CD4-positive, alpha-beta T cell treated with Interleukin-12 subunit alpha and Interleukin-12 subunit beta, for 1 hour (primary cell): ENCODE measurements at regions not wholly inside any gene's neighbourhood (a gene's known extent, or its start where the extent isn't known, plus 50 kb on each side); places are given as distances from the start of the nearest gene placed in this dataset.
"Not testable (repeated sequence)": the region's sequence is repeated elsewhere in the genome, so short reads cannot be mapped to it uniquely, and the experiment has no call there.

Experiments used
- DNase-seq: peaks from one replicate; pipeline ENCODE4 v3.0.0-alpha.2; 2020

GRCh38 chr2:62325398-62325797, 129.5 kb downstream of the B3GNT2 start:
- DNase-seq: no peak

- no peak for DNase-seq
Observed at GRCh38 chr2:62321380-62322289, 125.7 kb downstream of the B3GNT2 start.

- DNase-seq: no peak
Observed at GRCh38 chr2:62320657-62321357, 124.9 kb downstream of the B3GNT2 start.

GRCh38 chr2:62320137-62320536, 124.2 kb downstream of the B3GNT2 start:
- DNase-seq: not testable (repeated sequence)

GRCh38 chr2:62319070-62319469, 123.2 kb downstream of the B3GNT2 start:
- DNase-seq: no peak

- DNase-seq: no peak
Observed at GRCh38 chr2:62315476-62315875, 119.6 kb downstream of the B3GNT2 start.

DNA sequence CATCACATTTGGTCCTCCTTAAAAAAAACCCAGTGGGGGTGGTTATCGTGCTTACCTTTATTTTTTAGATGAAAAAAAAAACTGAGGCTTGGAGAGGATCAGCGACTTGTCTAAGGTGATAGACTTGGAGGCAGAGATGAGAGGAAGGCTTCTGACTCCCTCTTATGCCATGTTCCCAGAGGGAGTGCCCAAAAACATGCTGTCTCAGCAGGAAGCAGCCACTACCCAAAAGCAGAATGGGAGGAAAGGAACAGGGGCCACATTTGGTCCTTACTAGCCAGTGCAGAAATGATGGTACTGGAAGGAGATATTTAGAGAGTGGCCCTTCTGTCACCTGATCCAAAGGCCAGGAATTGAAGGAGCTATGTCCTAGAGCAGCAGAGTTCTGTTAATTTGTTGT, 118.4 kb downstream of the B3GNT2 start:
- no peak for DNase-seq

- DNase-seq: peak; percentile 46
Observed at GRCh38 chr2:62313449-62314227, 117.7 kb downstream of the B3GNT2 start.

DNA sequence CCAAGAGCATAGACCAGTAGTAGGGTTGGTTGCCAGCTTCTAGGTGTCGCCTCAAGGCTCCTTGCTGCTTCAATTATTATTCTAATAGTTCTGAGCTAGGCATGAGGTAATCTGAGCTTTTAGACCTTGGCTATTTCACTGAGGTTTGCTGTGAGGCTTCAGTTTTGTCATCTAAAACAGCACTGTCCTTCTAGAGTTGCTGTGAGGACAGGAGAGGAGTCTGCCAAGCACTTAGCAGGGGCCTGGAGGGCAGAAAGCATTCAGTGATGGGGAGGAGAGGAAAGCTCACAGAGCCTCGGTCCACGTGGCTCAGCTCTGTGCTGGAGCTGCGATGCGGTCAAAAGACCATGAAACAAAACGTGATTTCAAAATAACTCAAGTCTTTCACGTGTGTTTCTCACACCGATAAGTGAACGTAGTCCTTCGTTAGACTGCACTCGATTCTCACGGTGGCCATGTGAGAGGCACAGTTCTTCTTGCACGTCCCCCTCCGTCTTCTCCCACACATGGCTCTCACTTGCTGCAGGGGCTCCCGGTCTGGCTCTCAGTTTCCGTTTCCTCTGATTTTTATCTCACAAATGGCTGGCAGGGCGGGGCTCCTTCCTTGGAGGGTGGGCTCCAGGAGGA, 113.7 kb downstream of the B3GNT2 start:
- peak; percentile 36 for DNase-seq

GRCh38 chr2:62309081-62309464, 113.2 kb downstream of the B3GNT2 start:
- DNase-seq: no peak

GRCh38 chr2:62307469-62308389, 111.8 kb downstream of the B3GNT2 start:
- no peak for DNase-seq

DNA sequence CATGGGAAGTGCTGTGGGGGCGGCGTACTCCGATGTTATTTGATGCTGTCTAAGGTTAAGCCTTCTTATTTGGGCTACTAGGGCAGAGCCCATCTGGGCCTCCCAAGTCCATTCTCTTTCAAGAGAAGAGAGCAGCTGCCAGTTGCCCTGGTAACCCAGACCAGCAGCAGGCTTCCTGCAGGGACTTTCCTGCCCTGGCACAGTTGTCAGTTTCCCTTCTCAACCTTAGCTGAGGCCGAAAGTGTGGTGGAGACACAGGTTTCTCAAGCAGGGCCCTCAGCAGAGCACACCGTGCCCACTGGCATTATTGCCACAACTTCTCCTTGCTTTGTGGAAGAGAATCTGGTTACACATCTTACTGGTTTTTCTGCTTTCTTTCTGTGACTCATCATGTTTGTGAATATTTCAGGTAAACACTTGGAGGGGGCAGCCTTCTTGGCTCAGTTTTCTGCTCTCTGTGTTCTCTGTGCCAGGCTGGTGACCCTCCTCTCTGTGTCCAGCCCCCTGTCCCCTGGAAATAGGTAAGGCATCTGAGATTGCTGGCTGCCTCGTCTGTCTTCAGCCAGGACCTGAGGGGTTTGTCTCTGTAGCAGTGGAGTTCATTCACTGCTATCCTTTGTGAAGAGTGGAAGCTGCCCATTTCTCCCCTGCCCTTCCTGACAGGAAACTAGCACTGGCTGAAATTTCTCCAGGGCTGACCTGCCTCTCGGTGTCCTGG, 111.0 kb downstream of the B3GNT2 start:
- peak; percentile 69 for DNase-seq

DNA sequence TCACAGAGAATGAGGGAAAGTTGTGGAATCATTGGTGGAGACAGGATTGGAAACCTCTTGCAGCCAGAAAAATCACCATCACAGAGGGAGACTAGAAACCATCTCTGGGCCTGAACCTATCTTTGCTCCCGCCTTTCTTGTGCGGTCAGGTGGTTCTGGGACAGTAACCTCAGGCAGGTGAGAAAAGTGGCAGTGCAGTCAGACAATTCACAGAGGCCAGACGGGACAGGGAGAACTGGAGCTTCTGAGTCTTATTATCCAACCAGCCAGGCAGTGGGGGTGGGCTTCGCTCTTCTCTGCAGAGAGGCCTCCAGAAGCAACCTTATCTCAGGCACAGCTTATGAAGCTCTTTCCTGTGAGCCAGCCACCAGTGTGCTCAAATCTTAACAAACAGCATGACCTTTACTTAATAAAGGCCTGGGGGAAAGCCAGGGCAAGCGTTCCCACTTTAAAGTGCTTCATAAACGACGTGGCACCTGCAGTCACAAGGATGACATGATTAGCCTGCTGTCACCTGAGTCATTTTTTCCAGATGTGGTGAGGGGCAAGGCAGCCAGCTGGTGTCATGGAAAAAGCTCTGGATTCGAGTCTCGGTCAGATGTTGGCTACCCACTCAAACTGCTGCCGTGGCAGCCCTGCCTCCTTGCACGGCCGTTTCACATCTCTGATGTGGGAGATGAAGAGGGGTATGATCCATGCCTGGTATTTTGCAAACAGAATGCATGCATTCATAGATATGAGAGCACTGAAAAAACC, 109.7 kb downstream of the B3GNT2 start:
- peak; percentile 23 for DNase-seq

- peak; percentile 46 for DNase-seq
Observed at GRCh38 chr2:62304429-62305417, 108.8 kb downstream of the B3GNT2 start.

DNA sequence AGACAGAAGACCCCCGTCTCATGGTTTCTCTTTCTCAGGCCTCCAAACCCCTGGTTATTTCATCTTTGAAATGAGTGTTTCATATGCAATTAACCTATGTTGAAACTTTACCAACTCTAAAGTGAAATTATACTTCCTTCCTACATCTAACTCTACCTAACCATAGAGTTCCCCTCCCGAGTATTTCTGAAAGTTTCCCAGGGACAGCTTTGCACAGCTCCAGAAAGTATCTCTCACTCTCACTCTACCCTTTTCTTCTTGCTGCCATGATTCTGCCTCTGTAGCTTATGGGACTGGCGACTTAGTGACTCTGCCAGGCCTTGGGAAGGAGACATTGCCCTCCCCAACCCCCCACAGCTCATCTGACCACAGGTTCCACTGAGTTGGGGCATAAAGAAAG, 107.9 kb downstream of the B3GNT2 start:
- DNase-seq: no peak

DNA sequence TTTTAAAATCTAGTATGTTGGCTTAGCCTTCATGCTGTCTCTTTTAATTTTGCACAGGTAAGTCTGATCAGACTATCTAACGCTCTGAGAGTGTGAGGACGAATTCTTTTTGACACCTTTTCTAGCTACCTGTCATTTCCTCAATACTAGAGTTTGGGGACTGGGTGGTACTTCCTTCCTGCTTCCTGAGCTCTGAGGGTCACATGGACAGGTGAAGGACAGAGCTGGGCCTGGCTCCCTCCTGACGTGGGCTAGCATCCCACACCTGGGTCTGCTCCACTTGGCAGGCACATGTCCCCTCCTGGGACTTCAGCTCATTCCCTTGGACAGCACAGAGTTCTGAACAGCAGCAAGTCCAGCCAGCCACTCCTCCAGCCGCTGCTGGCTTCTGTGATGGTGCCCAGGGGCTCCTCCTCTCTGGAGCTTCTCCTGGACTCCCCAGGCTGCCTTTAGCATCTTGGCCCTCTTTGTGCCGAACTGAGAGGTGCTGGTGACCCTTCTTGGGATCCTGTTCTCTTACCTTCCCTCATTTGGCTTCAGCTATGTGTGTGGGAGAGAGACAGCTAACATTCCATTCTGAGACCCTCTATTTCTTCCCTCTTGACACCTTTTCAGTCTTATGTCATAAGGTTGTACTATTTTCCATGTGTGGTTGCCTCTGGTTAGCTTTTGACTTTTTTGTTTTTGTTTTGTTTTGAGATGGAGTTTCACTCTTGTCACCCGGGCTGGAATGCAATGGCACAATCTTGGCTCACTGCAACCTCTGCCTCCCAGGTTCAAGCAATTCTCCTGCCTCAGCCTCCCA, 106.9 kb downstream of the B3GNT2 start:
- DNase-seq: peak; percentile 32

DNA sequence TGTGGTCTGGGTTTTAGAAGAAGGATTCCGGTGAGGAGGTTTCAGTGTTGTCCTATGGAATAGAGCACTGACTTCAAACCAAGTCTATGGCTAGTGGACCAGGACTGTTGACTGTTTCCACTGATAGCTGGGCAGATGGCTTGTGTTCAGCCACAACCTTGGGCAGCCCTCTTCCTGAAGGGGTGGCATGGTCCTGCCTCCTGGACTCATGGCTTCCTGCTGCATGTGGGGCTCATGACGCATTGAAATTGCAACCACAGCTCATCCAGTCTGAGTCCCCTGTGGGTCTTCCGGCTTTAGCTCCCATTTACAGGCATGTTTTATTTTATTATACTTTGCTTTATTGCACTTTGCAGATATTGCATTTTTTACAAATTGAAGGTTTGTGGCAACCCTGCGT, 105.0 kb downstream of the B3GNT2 start:
- DNase-seq: no peak

- DNase-seq: no peak
Observed at GRCh38 chr2:62297624-62298010, 101.7 kb downstream of the B3GNT2 start.
